ENCODE measurements at regions not wholly inside any gene's neighbourhood (a gene's known extent, or its start where the extent isn't known, plus 50 kb on each side); places are given as distances from the start of the nearest gene placed in this dataset.

GRCh38 chr14:43215524-43215923 lies 1291.6 kb downstream of the FSCB start:
- TF ChIP-seq, protein P1, sequence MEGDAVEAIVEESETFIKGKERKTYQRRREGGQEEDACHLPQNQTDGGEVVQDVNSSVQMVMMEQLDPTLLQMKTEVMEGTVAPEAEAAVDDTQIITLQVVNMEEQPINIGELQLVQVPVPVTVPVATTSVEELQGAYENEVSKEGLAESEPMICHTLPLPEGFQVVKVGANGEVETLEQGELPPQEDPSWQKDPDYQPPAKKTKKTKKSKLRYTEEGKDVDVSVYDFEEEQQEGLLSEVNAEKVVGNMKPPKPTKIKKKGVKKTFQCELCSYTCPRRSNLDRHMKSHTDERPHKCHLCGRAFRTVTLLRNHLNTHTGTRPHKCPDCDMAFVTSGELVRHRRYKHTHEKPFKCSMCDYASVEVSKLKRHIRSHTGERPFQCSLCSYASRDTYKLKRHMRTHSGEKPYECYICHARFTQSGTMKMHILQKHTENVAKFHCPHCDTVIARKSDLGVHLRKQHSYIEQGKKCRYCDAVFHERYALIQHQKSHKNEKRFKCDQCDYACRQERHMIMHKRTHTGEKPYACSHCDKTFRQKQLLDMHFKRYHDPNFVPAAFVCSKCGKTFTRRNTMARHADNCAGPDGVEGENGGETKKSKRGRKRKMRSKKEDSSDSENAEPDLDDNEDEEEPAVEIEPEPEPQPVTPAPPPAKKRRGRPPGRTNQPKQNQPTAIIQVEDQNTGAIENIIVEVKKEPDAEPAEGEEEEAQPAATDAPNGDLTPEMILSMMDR (IDR thresholded peaks at IDR 0.05 in 4 of 5, conservative IDR thresholded peaks at IDR 0.05 in 1 of 5), result no peak
- no peak for TF ChIP-seq POLR2A (IDR thresholded peaks at IDR 0.05)

Measured in gastrocnemius medialis (tissue), 4 donors.